RCC 7860 (cell line): ENCODE measurements at regions not wholly inside any gene's neighbourhood (a gene's known extent, or its start where the extent isn't known, plus 50 kb on each side); places are given as distances from the start of the nearest gene placed in this dataset.

Experiments used
- DNase-seq: peaks from one replicate; pipeline ENCODE4 v3.0.0-alpha.2; 2015; ENCODE audit warnings: low spot score
- FAIRE-seq: peaks from 2 replicates; lab custom pipeline; 2012; peaks lifted over from hg19 to GRCh38; lab: Jason Lieb, UNC

- no peak for DNase-seq
- FAIRE-seq, result no peak
These were observed 78.8 kb upstream of the TENT5A start for GRCh38 chr6:81831274-81831673.

GRCh38 chr6:81826784-81827183 lies 74.3 kb upstream of the TENT5A start:
- no peak for FAIRE-seq

GRCh38 chr6:81822568-81822967 lies 70.1 kb upstream of the TENT5A start:
- no peak for DNase-seq
- FAIRE-seq, result no peak

More at GRCh38 chr6:81826784-81827183, 74.3 kb upstream of the TENT5A start:
- no peak for DNase-seq

GRCh38 chr6:81821449-81821848 lies 69.0 kb upstream of the TENT5A start:
- DNase-seq (no peak), FAIRE-seq (no peak)

GRCh38 chr6:81820980-81821379 lies 68.5 kb upstream of the TENT5A start:
- no peak for FAIRE-seq
- no peak for DNase-seq

- DNase-seq, result no peak
- FAIRE-seq, result no peak
These were observed 67.9 kb upstream of the TENT5A start for GRCh38 chr6:81820422-81820821.

GRCh38 chr6:81819767-81820166 lies 67.3 kb upstream of the TENT5A start:
- no peak for FAIRE-seq

GRCh38 chr6:81818901-81819361 lies 66.5 kb upstream of the TENT5A start:
- DNase-seq (no peak), FAIRE-seq (no peak)

More at GRCh38 chr6:81819767-81820166, 67.3 kb upstream of the TENT5A start:
- no peak for DNase-seq

- DNase-seq, result no peak
- FAIRE-seq, result no peak
These were observed 63.9 kb upstream of the TENT5A start for GRCh38 chr6:81816380-81816779.

GRCh38 chr6:81814370-81815076 lies 62.0 kb upstream of the TENT5A start:
- FAIRE-seq, result no peak
- no peak for DNase-seq

- FAIRE-seq (no peak), DNase-seq (no peak)
These were observed 60.8 kb upstream of the TENT5A start for GRCh38 chr6:81813305-81813704.

GRCh38 chr6:81812401-81812800 lies 59.9 kb upstream of the TENT5A start:
- DNase-seq (no peak), FAIRE-seq (no peak)

GRCh38 chr6:81808851-81809570 lies 56.5 kb upstream of the TENT5A start:
- FAIRE-seq (no peak), DNase-seq (no peak)

- DNase-seq (no peak), FAIRE-seq (no peak)
These were observed 54.5 kb upstream of the TENT5A start for GRCh38 chr6:81806793-81807565.

GRCh38 chr6:81802356-81802755 lies 49.9 kb upstream of the TENT5A start:
- FAIRE-seq (no peak), DNase-seq (no peak)
